ENCODE measurements at regions not wholly inside any gene's neighbourhood (a gene's known extent, or its start where the extent isn't known, plus 50 kb on each side); places are given as distances from the start of the nearest gene placed in this dataset.

DNA sequence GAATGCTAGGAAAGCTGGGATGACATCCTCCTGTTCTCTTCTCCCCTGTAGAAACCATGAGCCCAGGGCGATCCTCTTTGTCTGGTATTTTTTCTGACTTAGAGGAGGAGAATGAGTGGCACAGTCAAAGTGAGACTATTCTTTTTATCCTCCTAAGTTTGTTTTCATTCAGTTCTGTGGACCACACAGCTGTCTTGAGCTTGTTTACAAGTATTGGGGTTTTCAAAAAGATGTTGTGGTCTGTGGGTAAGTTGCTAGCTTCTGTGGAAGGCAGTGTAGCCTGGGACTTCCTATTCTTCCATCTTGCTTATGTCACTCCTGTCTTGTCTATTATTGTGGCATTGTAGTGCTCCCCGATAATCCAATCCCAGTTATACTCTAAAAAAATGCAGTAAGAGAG lies 223.0 kb downstream of the PAPSS1 start:
- TF ChIP-seq EP300 (IDR thresholded peaks at IDR 0.05) (no peak), POLR2AphosphoS5 (IDR thresholded peaks at IDR 0.05) (no peak), CTCF (IDR thresholded peaks at IDR 0.05) (no peak)
